ENCODE measurements at regions not wholly inside any gene's neighbourhood (a gene's known extent, or its start where the extent isn't known, plus 50 kb on each side); places are given as distances from the start of the nearest gene placed in this dataset.

DNA sequence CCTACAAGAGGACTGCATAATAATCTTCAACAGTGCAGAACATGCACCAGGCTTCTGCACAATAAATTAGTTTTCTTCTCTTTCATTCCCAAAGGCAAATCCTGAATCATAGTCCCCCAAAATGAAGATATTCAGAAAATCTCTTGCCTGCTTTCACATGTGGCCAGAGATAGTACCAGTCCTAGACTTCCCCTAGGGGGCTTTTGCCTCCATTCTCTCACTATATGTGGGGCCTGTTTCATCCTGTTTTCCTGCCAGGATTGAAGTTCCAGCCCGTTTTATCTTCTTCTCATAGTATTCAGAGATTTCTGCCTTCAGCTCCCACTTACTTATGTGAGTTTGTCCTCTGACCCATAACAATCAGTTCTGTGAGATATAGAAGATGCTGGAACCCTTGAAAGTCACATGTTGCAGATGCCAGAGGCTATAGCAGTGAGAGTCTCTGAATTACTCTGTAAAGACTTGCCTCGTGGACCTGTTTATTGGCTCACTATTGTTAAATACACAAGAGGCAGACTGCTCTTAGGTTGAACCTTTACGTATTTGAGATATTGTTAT is 421.9 kb upstream of the PCDH9 start:
- no peaks in the 10 kb centered on the region for H4K20me1 ChIP-seq (ENCODE audit: insufficient read depth)
- no peaks in the 10 kb centered on the region for H3F3A ChIP-seq (replicated peaks; ENCODE audit: insufficient read depth)
- H3K9me2 ChIP-seq = no peaks in the 10 kb centered on the region
- no peak overlapping the region for H2AFZ ChIP-seq (ENCODE audit: low read depth)
- H3K9me3 ChIP-seq = no peaks in the 10 kb centered on the region; the same call in 1 of the 2 replicates
- H3K4me1 ChIP-seq (ENCODE audit: control insufficient read depth in 1 of 2, insufficient read depth in 2 of 2, low read depth in 1 of 2, low read length in 1 of 2) = no peaks in the 10 kb centered on the region; a peak in 1 of 4 replicates
- no peak overlapping the region for H3K9ac ChIP-seq
- no peak overlapping the region for H3K4me2 ChIP-seq
- TF ChIP-seq TCF12 (IDR thresholded peaks at IDR 0.05) (no peak), NFIC (IDR thresholded peaks at IDR 0.05; ENCODE audit: borderline replicate concordance) (no peak), EZH2phosphoT487 (IDR thresholded peaks at IDR 0.05; ENCODE audit: borderline replicate concordance, low read depth) (no peak), MEF2A (IDR thresholded peaks at IDR 0.05; ENCODE audit: borderline replicate concordance, low read depth) (no peak), MXI1 (IDR thresholded peaks at IDR 0.05; ENCODE audit: low read depth, low read length) (no peak), TEAD4 (IDR thresholded peaks at IDR 0.05; ENCODE audit: borderline replicate concordance, insufficient read depth) (no peak), SIN3A (IDR thresholded peaks at IDR 0.05; ENCODE audit: borderline replicate concordance, low read depth, low read length) (no peak), RAD21 (IDR thresholded peaks at IDR 0.05; ENCODE audit: low read length) (no peak), GABPA (IDR thresholded peaks at IDR 0.05; ENCODE audit: low read depth) (no peak), FOXM1 (IDR thresholded peaks at IDR 0.05; ENCODE audit: low read depth) (no peak), USF2 (IDR thresholded peaks at IDR 0.05; ENCODE audit: borderline replicate concordance, low read depth, low read length) (no peak), ELF1 (IDR thresholded peaks at IDR 0.05) (no peak), SMC3 (IDR thresholded peaks at IDR 0.05; ENCODE audit: low read depth, low read length) (no peak)
- CTCF ChIA-PET = no interaction called here
- no peaks in the 10 kb centered on the region for H3K79me2 ChIP-seq (ENCODE audit: insufficient read depth)
- DNase-seq = no peak
- 55% methylated on average over 3 of the region's 3 CpGs for WGBS (ENCODE audit: low lambda C conversion rate)
- H3K27ac ChIP-seq (ENCODE audit: low read depth in 2 of 2, low read length in 1 of 2) = no peak overlapping the region
- H3K27me3 ChIP-seq (ENCODE audit: insufficient read depth) = no peaks in the 10 kb centered on the region
- POLR2A ChIA-PET = no interaction called here
- no peak overlapping the region for H3K4me3 ChIP-seq (ENCODE audit: low read depth in 2 of 2, low read length in 1 of 2)
- H3K36me3 ChIP-seq (replicated peaks in 1 of 2; ENCODE audit: control insufficient read depth in 1 of 2, insufficient read depth in 2 of 2, low read length in 1 of 2) = no peaks in the 10 kb centered on the region

- Histone ChIP-seq H3K9me2 (no peaks in the 10 kb centered on the region), H3K27me3 (ENCODE audit: insufficient read depth) (no peaks in the 10 kb centered on the region), H3K4me1 (ENCODE audit: control insufficient read depth in 1 of 2, insufficient read depth in 2 of 2, low read depth in 1 of 2, low read length in 1 of 2) (no peaks in the 10 kb centered on the region; a peak in 1 of 4 replicates), H3K4me2 (no peak overlapping the region), H3K36me3 (replicated peaks in 1 of 2; ENCODE audit: control insufficient read depth in 1 of 2, insufficient read depth in 2 of 2, low read length in 1 of 2) (no peaks in the 10 kb centered on the region), H3K4me3 (ENCODE audit: low read depth in 2 of 2, low read length in 1 of 2) (no peak overlapping the region), H3K9ac (no peak overlapping the region), H4K20me1 (ENCODE audit: insufficient read depth) (no peaks in the 10 kb centered on the region), H3K79me2 (ENCODE audit: insufficient read depth) (no peaks in the 10 kb centered on the region), H2AFZ (ENCODE audit: low read depth) (no peak overlapping the region), H3K27ac (ENCODE audit: low read depth in 2 of 2, low read length in 1 of 2) (no peak overlapping the region), H3F3A (replicated peaks; ENCODE audit: insufficient read depth) (no peaks in the 10 kb centered on the region), H3K9me3 (no peaks in the 10 kb centered on the region; the same call in 1 of the 2 replicates)
- ChIA-PET CTCF (no interaction called here), POLR2A (no interaction called here)
- TF ChIP-seq TEAD4 (IDR thresholded peaks at IDR 0.05; ENCODE audit: borderline replicate concordance, insufficient read depth) (no peak), EP300 (IDR thresholded peaks at IDR 0.05; ENCODE audit: borderline replicate concordance in 1 of 2, low read depth in 1 of 2, low read length in 1 of 2) (no peak), GATA2 (CRISPR knock-in tag; IDR thresholded peaks at IDR 0.05) (no peak)
- no peak for DNase-seq
- 75% methylated on average over 1 of the region's 1 CpG for WGBS (ENCODE audit: low lambda C conversion rate)
These were observed 420.3 kb upstream of the PCDH9 start for GRCh38 chr13:67650471-67650870.

Measured in SK-N-SH (cell line).